Kidney (tissue), 13 donors: ENCODE measurements at regions not wholly inside any gene's neighbourhood (a gene's known extent, or its start where the extent isn't known, plus 50 kb on each side); places are given as distances from the start of the nearest gene placed in this dataset.

Experiments used
- DNase-seq, 5 donors: peaks; one replicate each; pipeline ENCODE4 v3.0.0-alpha.2; 2013 to 2020
- FAIRE-seq: peaks from 2 replicates; lab custom pipeline; 2012; peaks lifted over from hg19 to GRCh38; lab: Jason Lieb, UNC
- H3K27ac ChIP-seq, 2 donors: one replicate each; pipeline ENCODE4 v1.7.0; 2013; ENCODE audit warnings: low read depth in 2 of 2, low read length in 2 of 2, inconsistent platforms in 1 of 2
- H3K27me3 ChIP-seq: one replicate; pipeline ENCODE4 v1.7.1; 2013; ENCODE audit warnings: low read length, inconsistent platforms; ENCODE audit not compliant: control insufficient read depth, insufficient read depth
- H3K36me3 ChIP-seq, 3 donors: one replicate each; pipeline versions ENCODE4 v1.7.0 to v1.7.1; 2013; ENCODE audit warnings: low read length in 3 of 3, control low read depth in 1 of 3, inconsistent platforms in 1 of 3; ENCODE audit not compliant: insufficient read depth in 3 of 3, control insufficient read depth in 2 of 3
- H3K4me1 ChIP-seq, 3 donors: one replicate each; pipeline versions ENCODE4 v1.7.0 to v1.7.1; 2013; ENCODE audit warnings: low read length in 3 of 3, inconsistent platforms in 1 of 3, low read depth in 1 of 3; ENCODE audit not compliant: control insufficient read depth in 2 of 3, insufficient read depth in 2 of 3
- H3K4me3 ChIP-seq, 3 donors: one replicate each; pipeline versions ENCODE4 v1.7.0 to v1.8.1; 2013; ENCODE audit warnings: low read length in 3 of 3, control low read depth in 1 of 3, inconsistent platforms in 1 of 3
- H3K9ac ChIP-seq, 3 donors: one replicate each; pipeline versions ENCODE4 v1.7.0 to v1.7.1; 2013; ENCODE audit warnings: low read length in 3 of 3, control low read depth in 1 of 3, inconsistent platforms in 1 of 3
- H3K9me3 ChIP-seq, 3 donors: one replicate each; pipeline versions ENCODE4 v1.7.0 to v1.7.1; 2013; ENCODE audit warnings: low read length in 3 of 3, control low read depth in 1 of 3, inconsistent platforms in 1 of 3; ENCODE audit not compliant: control insufficient read depth in 2 of 3, insufficient read depth in 1 of 3
- intact Hi-C: fragments of 100-400 bp; cut with DNase I; formaldehyde crosslinking; loops from one replicate; pipeline ENCODE4 v1.11.1; 2022
- TF ChIP-seq, protein P1 (sequence below): IDR thresholded peaks from 3 replicates; pipeline ENCODE4 v1.5.1; 2012; ENCODE audit warnings: mild to moderate bottlenecking, moderate library complexity, borderline replicate concordance; ENCODE audit not compliant: insufficient read depth; ENCODE audit errors: extremely low read depth
- donor health status: control.
- donor health status: control.
- donor health status: control.
- donor health status: control.
- donor health status: control.
- donor health status: DM: yes; HTN: yes; CAD: no.
- donor health status: Normal renal cell carcinoma (clear cell type).

DNA sequence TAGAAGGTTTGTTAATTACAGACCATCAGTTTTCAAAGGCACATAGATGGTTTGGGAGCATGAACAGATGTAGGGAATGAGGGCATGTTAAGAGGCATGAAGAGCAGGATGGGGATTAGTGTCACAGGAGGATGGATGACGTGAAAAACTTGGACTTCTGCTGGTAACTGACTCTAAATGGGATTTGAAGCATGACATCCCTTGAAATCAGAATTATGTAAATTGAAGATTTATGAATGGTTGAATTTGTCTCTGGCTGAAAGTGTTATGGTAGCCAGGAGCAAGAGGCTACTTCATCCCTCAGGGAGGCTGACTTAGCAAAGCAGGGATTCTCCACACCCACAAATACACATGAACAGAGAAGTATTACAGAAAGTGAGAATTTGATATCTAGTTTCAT is 454.6 kb downstream of the MAGEB5 start:
- H3K4me1 ChIP-seq = no peaks in the 10 kb centered on the region
- DNase-seq (no peak), FAIRE-seq (no peak)
- H3K9me3 ChIP-seq = no peaks in the 10 kb centered on the region
- H3K27me3 ChIP-seq = no peaks in the 10 kb centered on the region
- no peak overlapping the region for H3K27ac ChIP-seq
- intact Hi-C loops = no loop called here
- H3K4me3 ChIP-seq = no peak overlapping the region
- H3K9ac ChIP-seq = no peak overlapping the region
- H3K36me3 ChIP-seq = no peaks in the 10 kb centered on the region
- TF ChIP-seq, protein P1, sequence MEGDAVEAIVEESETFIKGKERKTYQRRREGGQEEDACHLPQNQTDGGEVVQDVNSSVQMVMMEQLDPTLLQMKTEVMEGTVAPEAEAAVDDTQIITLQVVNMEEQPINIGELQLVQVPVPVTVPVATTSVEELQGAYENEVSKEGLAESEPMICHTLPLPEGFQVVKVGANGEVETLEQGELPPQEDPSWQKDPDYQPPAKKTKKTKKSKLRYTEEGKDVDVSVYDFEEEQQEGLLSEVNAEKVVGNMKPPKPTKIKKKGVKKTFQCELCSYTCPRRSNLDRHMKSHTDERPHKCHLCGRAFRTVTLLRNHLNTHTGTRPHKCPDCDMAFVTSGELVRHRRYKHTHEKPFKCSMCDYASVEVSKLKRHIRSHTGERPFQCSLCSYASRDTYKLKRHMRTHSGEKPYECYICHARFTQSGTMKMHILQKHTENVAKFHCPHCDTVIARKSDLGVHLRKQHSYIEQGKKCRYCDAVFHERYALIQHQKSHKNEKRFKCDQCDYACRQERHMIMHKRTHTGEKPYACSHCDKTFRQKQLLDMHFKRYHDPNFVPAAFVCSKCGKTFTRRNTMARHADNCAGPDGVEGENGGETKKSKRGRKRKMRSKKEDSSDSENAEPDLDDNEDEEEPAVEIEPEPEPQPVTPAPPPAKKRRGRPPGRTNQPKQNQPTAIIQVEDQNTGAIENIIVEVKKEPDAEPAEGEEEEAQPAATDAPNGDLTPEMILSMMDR = no peak

DNA sequence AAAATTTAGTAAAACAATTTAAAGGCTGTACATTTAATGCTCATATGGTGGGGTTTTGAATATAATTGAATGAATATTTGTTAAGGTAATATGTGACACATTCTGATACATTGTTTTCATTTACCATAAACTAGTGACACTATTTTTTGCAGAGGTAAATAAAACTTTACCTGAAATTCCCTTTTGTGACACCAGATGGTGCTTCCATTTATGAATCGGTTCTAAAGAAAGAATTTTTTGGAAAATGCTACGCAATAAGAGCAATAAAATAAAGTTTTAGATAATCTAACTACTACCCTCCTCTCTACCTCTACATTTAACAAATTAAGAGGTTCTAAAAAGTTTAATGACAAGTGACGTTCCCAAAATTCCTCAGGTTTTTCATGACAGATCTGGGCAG is 448.9 kb downstream of the MAGEB5 start:
- H3K4me3 ChIP-seq = no peak overlapping the region
- TF ChIP-seq, protein P1 = no peak
- FAIRE-seq = no peak
- H3K27me3 ChIP-seq = no peaks in the 10 kb centered on the region
- no peaks in the 10 kb centered on the region for H3K4me1 ChIP-seq
- H3K9ac ChIP-seq = no peak overlapping the region
- H3K27ac ChIP-seq = no peak overlapping the region
- H3K9me3 ChIP-seq = no peaks in the 10 kb centered on the region
- DNase-seq = no peak
- intact Hi-C loops = no loop called here
- no peaks in the 10 kb centered on the region for H3K36me3 ChIP-seq

DNA sequence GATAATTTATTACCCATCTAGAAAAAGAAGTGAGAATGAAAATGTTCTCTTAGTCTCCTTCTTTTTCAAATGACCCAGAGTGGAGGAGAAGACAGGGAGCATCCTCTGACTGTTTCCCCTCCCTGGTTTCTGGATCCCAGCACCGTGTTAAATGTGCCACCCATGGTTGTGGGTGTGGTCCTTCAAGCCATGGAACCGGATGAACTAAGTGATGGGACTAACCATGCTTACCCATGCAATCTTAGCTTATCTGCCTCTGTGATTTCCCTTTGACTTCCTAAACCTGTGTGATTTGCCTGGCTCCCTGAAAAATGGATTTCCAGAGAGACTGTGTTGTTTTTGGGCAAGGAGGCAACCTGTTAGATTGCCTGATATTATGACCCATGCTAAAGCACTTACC is 437.1 kb downstream of the MAGEB5 start:
- no peak overlapping the region for H3K27ac ChIP-seq
- TF ChIP-seq, protein P1 = no peak
- H3K4me3 ChIP-seq = no peak overlapping the region
- no peaks in the 10 kb centered on the region for H3K4me1 ChIP-seq
- H3K27me3 ChIP-seq = no peaks in the 10 kb centered on the region
- FAIRE-seq = no peak
- no peak overlapping the region for H3K9ac ChIP-seq
- no peak for DNase-seq
- no peaks in the 10 kb centered on the region for H3K36me3 ChIP-seq
- H3K9me3 ChIP-seq = peaks cover 0 to 5% (median 0%) of the 10 kb centered on the region in 3 donors
- intact Hi-C loops = no loop called here

DNA sequence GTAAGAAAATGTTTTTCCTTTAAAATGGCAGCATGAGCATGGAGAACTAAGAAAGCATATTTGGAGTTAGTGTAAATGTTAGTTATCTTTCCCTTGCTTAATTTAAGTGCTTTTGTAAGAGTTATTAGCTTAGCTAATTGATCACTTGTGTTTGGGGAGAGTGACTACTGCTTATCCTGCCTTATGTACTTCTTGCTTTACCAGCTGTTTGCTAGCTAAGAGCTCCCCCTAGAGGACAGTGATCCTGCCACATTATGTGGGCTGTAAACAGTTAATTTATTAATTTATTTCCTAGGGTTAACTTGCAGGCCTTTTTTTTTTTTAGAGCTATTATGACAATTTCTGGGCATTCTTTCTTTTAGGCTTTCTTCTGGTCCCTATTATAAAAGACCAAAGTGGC is 435.8 kb downstream of the MAGEB5 start:
- Histone ChIP-seq H3K36me3 (no peaks in the 10 kb centered on the region), H3K9me3 (peaks cover 0 to 5% (median 0%) of the 10 kb centered on the region in 3 donors), H3K27ac (no peak overlapping the region), H3K27me3 (no peaks in the 10 kb centered on the region), H3K4me3 (no peak overlapping the region), H3K9ac (no peak overlapping the region), H3K4me1 (no peaks in the 10 kb centered on the region)
- TF ChIP-seq, protein P1 = no peak
- FAIRE-seq = no peak
- no peak for DNase-seq
- intact Hi-C loops = no loop called here
